ENCODE measurements at regions not wholly inside any gene's neighbourhood (a gene's known extent, or its start where the extent isn't known, plus 50 kb on each side); places are given as distances from the start of the nearest gene placed in this dataset.

DNA sequence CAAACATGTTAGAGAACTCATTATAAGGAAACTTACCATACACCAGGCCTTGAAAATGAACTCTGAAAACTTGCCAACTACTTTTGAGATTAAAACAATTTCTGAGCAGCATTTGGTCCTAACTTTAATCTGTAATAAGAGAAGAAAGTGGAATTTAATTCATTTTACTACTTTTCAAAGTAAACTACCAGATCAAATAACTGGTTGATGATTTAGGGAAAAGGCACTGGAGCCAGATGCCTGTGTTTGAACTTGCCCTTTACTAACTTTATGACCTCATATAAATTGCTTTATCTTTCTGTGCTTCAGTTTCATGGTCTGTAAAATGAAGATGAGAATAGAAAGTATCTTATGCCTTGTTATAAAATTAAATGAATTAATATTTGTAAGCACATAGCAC lies 159.9 kb upstream of the PCDH18 start:
- TF ChIP-seq CTCF (conservative IDR thresholded peaks at IDR 0.05) (no peak), ZFX (IDR thresholded peaks at IDR 0.05) (no peak)
